SK-N-SH (cell line): ENCODE measurements at regions not wholly inside any gene's neighbourhood (a gene's known extent, or its start where the extent isn't known, plus 50 kb on each side); places are given as distances from the start of the nearest gene placed in this dataset.

Experiments used
- CTCF ChIA-PET: fragments of 300-600, 350-600 bp; formaldehyde crosslinking; extraction: SDS; loops from one replicate; lab custom pipeline; 2021; lab: Yijun Ruan, JAX
- POLR2A ChIA-PET: fragments of 350-600 bp; sonication (Branson Sonifier 250); formaldehyde crosslinking; extraction: SDS; loops from one replicate; lab custom pipeline; 2020; ENCODE audit warnings: antibody characterized with exemption, inconsistent platforms; lab: Yijun Ruan, JAX
- DNase-seq: peaks from one replicate; pipeline ENCODE4 v3.0.0; 2012
- H2AFZ ChIP-seq: fragments of 200-600 bp; sonication (generic); 2 replicates; pipeline ENCODE4 v1.8.1; 2016; ENCODE audit warnings: antibody characterized with exemption, mild to moderate bottlenecking, low read depth
- H3F3A ChIP-seq: fragments of 200-600 bp; sonication (generic); replicated peaks from 2 replicates; pipeline ENCODE3; 2016; ENCODE audit warnings: antibody characterized with exemption, mild to moderate bottlenecking; ENCODE audit not compliant: insufficient read depth
- H3K27ac ChIP-seq, 2 experiments: fragments of 200-500 bp in 1 of 2; fragments of 200-600 bp in 1 of 2; sonication (Bioruptor generic) in 1 of 2; sonication (generic), shearing (Covaris generic) in 1 of 2; 2 replicates each; pipeline versions ENCODE4 v1.5.1 to v1.6.1; 2014 to 2016; ENCODE audit warnings: low read depth in 2 of 2, inconsistent platforms in 1 of 2, low read length in 1 of 2, mild to moderate bottlenecking in 1 of 2, mixed read lengths in 1 of 2
- H3K27me3 ChIP-seq: fragments of 200-600 bp; sonication (generic), shearing (Covaris generic); 2 replicates; pipeline ENCODE4 v1.6.1; 2016; ENCODE audit warnings: mixed run types; ENCODE audit not compliant: insufficient read depth
- H3K36me3 ChIP-seq, 2 experiments: fragments of 200-500 bp in 1 of 2; fragments of 200-600 bp in 1 of 2; sonication (Bioruptor generic) in 1 of 2; sonication (generic) in 1 of 2; replicated peaks in 1 of 2; 2 replicates each; pipeline versions ENCODE3 to v1.5.1; 2014 to 2016; ENCODE audit warnings: low read length in 1 of 2, mild to moderate bottlenecking in 1 of 2; ENCODE audit not compliant: insufficient read depth in 2 of 2, control insufficient read depth in 1 of 2
- H3K4me1 ChIP-seq, 2 experiments: fragments of 200-500 bp in 1 of 2; fragments of 200-600 bp in 1 of 2; sonication (Bioruptor generic) in 1 of 2; sonication (generic), shearing (Covaris generic) in 1 of 2; 2 replicates each; pipeline versions ENCODE4 v1.5.1 to v1.6.1; 2014 to 2016; ENCODE audit warnings: low read depth in 1 of 2, low read length in 1 of 2, mixed run types in 1 of 2; ENCODE audit not compliant: insufficient read depth in 2 of 2, control insufficient read depth in 1 of 2
- H3K4me2 ChIP-seq: fragments of 200-600 bp; sonication (generic), shearing (Covaris generic); 2 replicates; pipeline ENCODE4 v1.6.1; 2017; ENCODE audit warnings: mixed run types
- H3K4me3 ChIP-seq, 2 experiments: fragments of 200-500 bp in 1 of 2; fragments of 200-600 bp in 1 of 2; sonication (Bioruptor generic) in 1 of 2; sonication (generic), shearing (Covaris generic) in 1 of 2; 2 replicates each; pipeline versions ENCODE4 v1.5.1 to v1.8.1; 2014 to 2016; ENCODE audit warnings: low read depth in 2 of 2, inconsistent platforms in 1 of 2, low read length in 1 of 2, mild to moderate bottlenecking in 1 of 2, mixed read lengths in 1 of 2, moderate library complexity in 1 of 2
- H3K79me2 ChIP-seq: fragments of 200-600 bp; sonication (generic); 2 replicates; pipeline ENCODE4 v1.8.1; 2017; ENCODE audit warnings: mild to moderate bottlenecking; ENCODE audit not compliant: insufficient read depth
- H3K9ac ChIP-seq: fragments of 200-600 bp; sonication (generic); 2 replicates; pipeline ENCODE4 v1.6.1; 2017; ENCODE audit warnings: mixed run types
- H3K9me2 ChIP-seq: fragments of 200-600 bp; sonication (generic); 2 replicates; pipeline ENCODE4 v1.6.1; 2017; ENCODE audit warnings: mixed run types
- H3K9me3 ChIP-seq: fragments of 200-600 bp; sonication (generic); 2 replicates; pipeline ENCODE4 v1.6.1; 2017; ENCODE audit warnings: mixed run types, mild to moderate bottlenecking, moderate library complexity
- H4K20me1 ChIP-seq: fragments of 200-600 bp; sonication (generic); 2 replicates; pipeline ENCODE4 v1.6.1; 2017; ENCODE audit warnings: mild to moderate bottlenecking, mixed run types; ENCODE audit not compliant: insufficient read depth
- ELF1 ChIP-seq: IDR thresholded peaks from 2 replicates; pipeline ENCODE4 v1.4.0; 2012
- EP300 ChIP-seq, 2 experiments: IDR thresholded peaks; 2 replicates each; pipeline versions ENCODE4 v1.4.0 to v1.6.1; 2012; ENCODE audit warnings: borderline replicate concordance in 1 of 2, low read depth in 1 of 2, low read length in 1 of 2
- FOSL2 ChIP-seq: IDR thresholded peaks from 2 replicates; pipeline ENCODE4 v1.4.0; 2012; ENCODE audit warnings: low read depth, mild to moderate bottlenecking, moderate library complexity, borderline replicate concordance
- FOXJ3 ChIP-seq: sonication (generic); formaldehyde crosslinking; IDR thresholded peaks from 2 replicates; pipeline ENCODE4 v1.5.1; 2020; ENCODE audit warnings: mild to moderate bottlenecking, missing genetic modification reagents
- GABPA ChIP-seq: IDR thresholded peaks from 2 replicates; pipeline ENCODE4 v1.4.0; 2012; ENCODE audit warnings: low read depth, mild to moderate bottlenecking
- GATA2 ChIP-seq: sonication (generic); formaldehyde crosslinking; IDR thresholded peaks from 2 replicates; pipeline ENCODE4 v1.5.0; 2020; ENCODE audit warnings: mild to moderate bottlenecking, missing genetic modification reagents
- IRF3 ChIP-seq: fragments of 150-350 bp; IDR thresholded peaks from 2 replicates; pipeline ENCODE4 v1.6.1; 2016; ENCODE audit warnings: mild to moderate bottlenecking, low read depth, low read length
- MAX ChIP-seq: IDR thresholded peaks from 2 replicates; pipeline ENCODE4 v1.4.0; 2012; ENCODE audit warnings: low read depth
- MEF2A ChIP-seq: IDR thresholded peaks from 2 replicates; pipeline ENCODE4 v1.4.0; 2012; ENCODE audit warnings: low read depth, borderline replicate concordance
- MXI1 ChIP-seq: IDR thresholded peaks from 2 replicates; pipeline ENCODE4 v1.6.1; 2012; ENCODE audit warnings: mild to moderate bottlenecking, low read depth, low read length, improper control_type of control experiment
- NRF1 ChIP-seq: IDR thresholded peaks from 2 replicates; pipeline ENCODE4 v1.6.1; 2012; ENCODE audit warnings: low read depth, mild to moderate bottlenecking, low read length
- PBX3 ChIP-seq: IDR thresholded peaks from 2 replicates; pipeline ENCODE4; 2012
- POLR2AphosphoS5 ChIP-seq: IDR thresholded peaks from 2 replicates; pipeline ENCODE4 v1.6.1; 2012; ENCODE audit warnings: low read depth, low read length
- RCOR1 ChIP-seq: fragments of 150-350 bp; IDR thresholded peaks from 2 replicates; pipeline ENCODE4 v1.6.1; 2017; ENCODE audit warnings: antibody characterized with exemption, low read length
- RFX5 ChIP-seq: IDR thresholded peaks from 2 replicates; pipeline ENCODE4 v1.6.1; 2012; ENCODE audit warnings: mild to moderate bottlenecking, improper control_type of control experiment, low read length
- RXRA ChIP-seq: IDR thresholded peaks from 2 replicates; pipeline ENCODE4 v1.4.0; 2012; ENCODE audit warnings: low read depth, mild to moderate bottlenecking, borderline replicate concordance
- SMC3 ChIP-seq: IDR thresholded peaks from 2 replicates; pipeline ENCODE4 v1.6.1; 2012; ENCODE audit warnings: low read depth, low read length, improper control_type of control experiment
- TAF1 ChIP-seq: IDR thresholded peaks from 2 replicates; pipeline ENCODE4 v1.6.1; 2012; ENCODE audit warnings: low read depth, mild to moderate bottlenecking, low read length, moderate library complexity, borderline replicate concordance
- USF2 ChIP-seq: fragments of 150-350 bp; IDR thresholded peaks from 2 replicates; pipeline ENCODE4 v1.6.1; 2017; ENCODE audit warnings: antibody characterized with exemption, low read length, low read depth, borderline replicate concordance
- YY1 ChIP-seq: IDR thresholded peaks from 2 replicates; pipeline ENCODE4 v1.4.0; 2012; ENCODE audit warnings: low read depth, mild to moderate bottlenecking
- ZBTB33 ChIP-seq: IDR thresholded peaks from 2 replicates; pipeline ENCODE4 v1.4.0; 2012; ENCODE audit warnings: low read depth, borderline replicate concordance
- WGBS: methylation state at CpG from one replicate; pipeline ENCODE4 v1.1.6; 2017; ENCODE audit warnings: low lambda C conversion rate; 5-methylcytosine and 5-hydroxymethylcytosine counted together

GRCh38 chr18:67621049-67621713 is 104.7 kb upstream of the DSEL start:
- Histone ChIP-seq H3K4me3 (no peak overlapping the region), H4K20me1 (no peaks in the 10 kb centered on the region), H3K9ac (no peak overlapping the region)
- ChIA-PET CTCF (interaction anchor here (0.6 to 1.3 kb wide), 2 partner anchors 12 to 538 kb away, joined by 3 to 4 read pairs; no protein-coding TSS in a partner anchor), POLR2A (no interaction called here)
- no peak for DNase-seq
- TF ChIP-seq TAF1, result no peak
- no peak for TF ChIP-seq FOSL2
- no peak for TF ChIP-seq RXRA
- no peak for TF ChIP-seq USF2
- no peak for TF ChIP-seq POLR2AphosphoS5
- no peak for TF ChIP-seq FOXJ3 (CRISPR knock-in tag)
- no peak for TF ChIP-seq NRF1
- TF ChIP-seq MEF2A, result no peak
- no peak for TF ChIP-seq GABPA
- no peak for TF ChIP-seq EP300 (IDR thresholded peaks at IDR 0.05; ENCODE audit: borderline replicate concordance in 1 of 2, low read depth in 1 of 2, low read length in 1 of 2)
- TF ChIP-seq RFX5, result no peak
- no peak for TF ChIP-seq YY1
- TF ChIP-seq, all 33 proteins: peak for 0
- H3K9me3 ChIP-seq, result no peaks in the 10 kb centered on the region
- H3K4me2 ChIP-seq, result no peak overlapping the region
- H3K79me2 ChIP-seq, result no peaks in the 10 kb centered on the region
- H3K4me1 ChIP-seq, result no peaks in the 10 kb centered on the region; a peak in 1 of 4 replicates
- no peaks in the 10 kb centered on the region for H3K9me2 ChIP-seq
- H3K27ac ChIP-seq, result no peak overlapping the region
- 85% methylated on average over 2 of the region's 2 CpGs for WGBS
- H2AFZ ChIP-seq, result no peak overlapping the region
- H3K27me3 ChIP-seq, result no peaks in the 10 kb centered on the region
- H3K36me3 ChIP-seq, result no peaks in the 10 kb centered on the region
- no peaks in the 10 kb centered on the region for H3F3A ChIP-seq

GRCh38 chr18:67618061-67618460 is 101.5 kb upstream of the DSEL start:
- no peaks in the 10 kb centered on the region; a peak in 1 of 4 replicates for H3K4me1 ChIP-seq
- no peaks in the 10 kb centered on the region for H3K79me2 ChIP-seq
- no peak overlapping the region for H3K9ac ChIP-seq
- H3K27ac ChIP-seq, result no peak overlapping the region
- H3K9me2 ChIP-seq, result no peaks in the 10 kb centered on the region
- H3K9me3 ChIP-seq, result no peaks in the 10 kb centered on the region
- H3K36me3 ChIP-seq, result no peaks in the 10 kb centered on the region
- CTCF ChIA-PET, result interaction anchor here (1.5 kb wide), 1 partner anchor 9 kb away, joined by 6 read pairs; no protein-coding TSS in a partner anchor
- DNase-seq, result no peak
- H4K20me1 ChIP-seq, result no peaks in the 10 kb centered on the region
- 86% methylated on average over 4 of the region's 4 CpGs for WGBS
- H2AFZ ChIP-seq, result no peak overlapping the region
- H3K4me2 ChIP-seq, result no peak overlapping the region
- POLR2A ChIA-PET, result no interaction called here
- no peaks in the 10 kb centered on the region for H3F3A ChIP-seq
- H3K4me3 ChIP-seq, result no peak overlapping the region
- H3K27me3 ChIP-seq, result no peaks in the 10 kb centered on the region
- TF ChIP-seq MXI1 (no peak), ELF1 (no peak), MEF2A (no peak), MAX (no peak), TAF1 (no peak), GATA2 (CRISPR knock-in tag) (no peak), POLR2AphosphoS5 (no peak), PBX3 (no peak), EP300 (IDR thresholded peaks at IDR 0.05; ENCODE audit: borderline replicate concordance in 1 of 2, low read depth in 1 of 2, low read length in 1 of 2) (no peak), IRF3 (no peak), ZBTB33 (no peak), FOSL2 (no peak), SMC3 (no peak), FOXJ3 (CRISPR knock-in tag) (no peak), RCOR1 (no peak)
